ENCODE measurements at regions not wholly inside any gene's neighbourhood (a gene's known extent, or its start where the extent isn't known, plus 50 kb on each side); places are given as distances from the start of the nearest gene placed in this dataset.

- TF ChIP-seq CTCF (IDR thresholded peaks at IDR 0.05; ENCODE audit: insufficient read depth, low read depth, low read length): no peak
- TF ChIP-seq EZH2 (IDR thresholded peaks at IDR 0.05; ENCODE audit: insufficient read depth, low read length): no peak
These were observed 175.9 kb downstream of the GAS1 start for GRCh38 chr9:86771420-86771819.

Data from astrocyte (in vitro differentiated cells and primary cell).